Transverse colon (tissue), 4 donors: ENCODE measurements at regions not wholly inside any gene's neighbourhood (a gene's known extent, or its start where the extent isn't known, plus 50 kb on each side); places are given as distances from the start of the nearest gene placed in this dataset.

ENCODE experiments used
- DNase-seq: peaks from one replicate; pipeline ENCODE4 v3.0.0-alpha.2; 2019
- H3K27ac ChIP-seq, 4 donors: fragments of 200-600 bp; sonication (generic); 2 replicates each; pipeline ENCODE4 v1.5.1; 2016 to 2018; ENCODE audit warnings: inconsistent platforms in 4 of 4
- H3K27me3 ChIP-seq: fragments of 200-600 bp; sonication (generic); 2 replicates; pipeline ENCODE4 v1.5.1; 2017; ENCODE audit warnings: inconsistent platforms
- H3K36me3 ChIP-seq, 4 donors: fragments of 200-600 bp; sonication (generic); 2 replicates each; pipeline ENCODE4 v1.5.1; 2017 to 2019; ENCODE audit warnings: inconsistent platforms in 4 of 4
- H3K4me1 ChIP-seq, 4 donors: fragments of 200-600 bp; sonication (generic); 2 replicates each; pipeline ENCODE4 v1.5.1; 2017 to 2020; ENCODE audit warnings: inconsistent platforms in 4 of 4
- H3K4me3 ChIP-seq, 4 donors: fragments of 200-600 bp; sonication (generic); 1 replicate in 1 of 4; 2 replicates in 3 of 4; pipeline versions ENCODE4 v1.5.1 to v1.6.1; 2017 to 2019; ENCODE audit warnings: inconsistent platforms in 4 of 4
- H3K9me3 ChIP-seq, 2 donors: fragments of 200-600 bp; sonication (generic); 2 replicates each; pipeline ENCODE4 v1.5.1; 2017 to 2019; ENCODE audit warnings: inconsistent platforms in 2 of 2
- CTCF ChIP-seq, 5 experiments: fragments of 200-600 bp in 3 of 5; fragments of 450-650 bp in 2 of 5; sonication (generic) in 3 of 5; IDR thresholded peaks; 1 replicate in 2 of 5; 2 replicates in 3 of 5; pipeline ENCODE4 v1.5.1; 2016 to 2017; ENCODE audit warnings: antibody characterized with exemption in 5 of 5, inconsistent platforms in 3 of 5, mild to moderate bottlenecking in 2 of 5, moderate library complexity in 1 of 5
- EP300 ChIP-seq: sonication (generic); formaldehyde crosslinking; IDR thresholded peaks from one replicate; pipeline ENCODE4 v1.6.1; 2017; ENCODE audit warnings: antibody characterized with exemption, low read depth
- POLR2A ChIP-seq: fragments of 450-650 bp; IDR thresholded peaks from one replicate; pipeline ENCODE4 v1.6.1; 2016; ENCODE audit warnings: antibody characterized with exemption, mild to moderate bottlenecking, moderate library complexity
- POLR2AphosphoS5 ChIP-seq, 3 donors: sonication (generic); formaldehyde crosslinking; IDR thresholded peaks; one replicate each; pipeline ENCODE4 v1.6.1; 2016; ENCODE audit warnings: antibody characterized with exemption in 3 of 3
- WGBS, 2 donors: methylation state at CpG; one replicate each; pipeline ENCODE4 v1.1.5; 2018; ENCODE audit warnings: low coverage in 1 of 2; 5-methylcytosine and 5-hydroxymethylcytosine counted together
- in situ Hi-C, 4 donors: fragments of 200-750 bp; cut with MboI; loops; one replicate each; pipeline versions ENCODE4 v1.15.0 to v1.15.1; 2017; ENCODE audit warnings: low sequenced_read_pairs in 3 of 4, low pct_ligation_motif_present in 1 of 4, low pct_unique_long_range_greater_than_20kb in 1 of 4
- intact Hi-C: fragments of 100-400 bp; cut with DNase I; formaldehyde crosslinking; loops from one replicate; pipeline ENCODE4 v1.15.1; 2023; ENCODE audit warnings: low total_unique reads

GRCh38 chr18:23388357-23388756, 64.7 kb upstream of the RIOK3 start:
- H3K4me1 ChIP-seq = peaks cover 0 to 8% (median 4%) of the 10 kb centered on the region in 4 donors
- DNase-seq = no peak
- no peak overlapping the region for H3K27ac ChIP-seq
- intact Hi-C loops = no loop called here
- H3K9me3 ChIP-seq = no peaks in the 10 kb centered on the region
- 81 to 82% methylated on average over 4 of the region's 4 CpGs for WGBS, 2 donors
- TF ChIP-seq EP300 = no peak
- TF ChIP-seq CTCF (IDR thresholded peaks at IDR 0.05) = no peak
- no peak for TF ChIP-seq POLR2A
- no peak for TF ChIP-seq POLR2AphosphoS5 (IDR thresholded peaks at IDR 0.05)
- H3K27me3 ChIP-seq = no peaks in the 10 kb centered on the region
- no peak overlapping the region for H3K4me3 ChIP-seq
- H3K36me3 ChIP-seq = no peaks in the 10 kb centered on the region
- in situ Hi-C loops = loop anchor here in 2 of 4 donors (10.0 to 25.0 kb wide), 2 partner anchors 254 to 601 kb away; partner anchors contain the start of gene CABLES1 (in 1 of the 2)

- TF ChIP-seq CTCF (IDR thresholded peaks at IDR 0.05) = no peak
- in situ Hi-C loops (loop anchor here in 1 of 4 donors (25.0 kb wide), 1 partner anchor 604 kb away; no protein-coding TSS in a partner anchor), intact Hi-C loops (no loop called here)
- Histone ChIP-seq H3K36me3 (no peaks in the 10 kb centered on the region), H3K27ac (no peak overlapping the region), H3K4me1 (no peaks in the 10 kb centered on the region), H3K4me3 (no peak overlapping the region), H3K9me3 (no peaks in the 10 kb centered on the region), H3K27me3 (no peaks in the 10 kb centered on the region)
- 94 to 100% methylated on average over 1 to 3 of the region's 3 CpGs for WGBS, 2 donors
- no peak for DNase-seq
Measured at GRCh38 chr18:23391156-23391555, 61.9 kb upstream of the RIOK3 start.

GRCh38 chr18:23397907-23398306, 55.2 kb upstream of the RIOK3 start:
- no peaks in the 10 kb centered on the region for H3K36me3 ChIP-seq
- no peak overlapping the region for H3K4me3 ChIP-seq
- H3K27me3 ChIP-seq = no peaks in the 10 kb centered on the region
- 60 to 73% methylated on average over 1 to 3 of the region's 3 CpGs for WGBS, 2 donors
- in situ Hi-C loops = loop anchor here in 1 of 4 donors (25.0 kb wide), 1 partner anchor 611 kb away; no protein-coding TSS in a partner anchor
- H3K9me3 ChIP-seq = no peaks in the 10 kb centered on the region
- peaks cover 0 to 9% (median 4%) of the 10 kb centered on the region in 4 donors for H3K4me1 ChIP-seq
- no peak for TF ChIP-seq POLR2AphosphoS5 (IDR thresholded peaks at IDR 0.05)
- TF ChIP-seq POLR2A = no peak
- no peak for TF ChIP-seq CTCF (IDR thresholded peaks at IDR 0.05)
- TF ChIP-seq EP300 = no peak
- no peak for DNase-seq
- no peak overlapping the region for H3K27ac ChIP-seq
- intact Hi-C loops = loop anchor here (5.0 kb wide), 1 partner anchor 1844 kb away; no protein-coding TSS in a partner anchor

GRCh38 chr18:23398401-23398800, 54.7 kb upstream of the RIOK3 start:
- 69 to 76% methylated on average over 4 of the region's 4 CpGs for WGBS, 2 donors

GRCh38 chr18:23399067-23399466, 54.0 kb upstream of the RIOK3 start:
- Histone ChIP-seq H3K27me3 (no peaks in the 10 kb centered on the region), H3K4me3 (no peak overlapping the region), H3K36me3 (no peaks in the 10 kb centered on the region), H3K4me1 (peaks cover 0 to 9% (median 4%) of the 10 kb centered on the region in 4 donors), H3K9me3 (no peaks in the 10 kb centered on the region), H3K27ac (no peak overlapping the region)
- TF ChIP-seq POLR2A (no peak), EP300 (no peak), POLR2AphosphoS5 (IDR thresholded peaks at IDR 0.05) (no peak), CTCF (IDR thresholded peaks at IDR 0.05) (no peak)
- WGBS, 2 donors = 91 to 100% methylated on average over 3 to 5 of the region's 5 CpGs
- intact Hi-C loops (loop anchor here (5.0 kb wide), 1 partner anchor 1843 kb away; no protein-coding TSS in a partner anchor), in situ Hi-C loops (loop anchor here in 1 of 4 donors (25.0 kb wide), 1 partner anchor 612 kb away; no protein-coding TSS in a partner anchor)
- no peak for DNase-seq

More at GRCh38 chr18:23398401-23398800, 54.7 kb upstream of the RIOK3 start:
- Histone ChIP-seq H3K36me3 (no peaks in the 10 kb centered on the region), H3K27me3 (no peaks in the 10 kb centered on the region), H3K4me1 (peaks cover 0 to 9% (median 4%) of the 10 kb centered on the region in 4 donors), H3K27ac (no peak overlapping the region), H3K9me3 (no peaks in the 10 kb centered on the region), H3K4me3 (no peak overlapping the region)
- in situ Hi-C loops (loop anchor here in 1 of 4 donors (25.0 kb wide), 1 partner anchor 611 kb away; no protein-coding TSS in a partner anchor), intact Hi-C loops (loop anchor here (5.0 kb wide), 1 partner anchor 1844 kb away; no protein-coding TSS in a partner anchor)
- no peak for DNase-seq
- TF ChIP-seq POLR2AphosphoS5 (IDR thresholded peaks at IDR 0.05) = no peak
